ENCODE measurements at regions not wholly inside any gene's neighbourhood (a gene's known extent, or its start where the extent isn't known, plus 50 kb on each side); places are given as distances from the start of the nearest gene placed in this dataset.

GRCh38 chr21:43316156-43316845 lies 110.6 kb downstream of the SIK1 start:
- DNase-seq: no peak

- no peak for DNase-seq
These were observed 111.4 kb downstream of the SIK1 start for GRCh38 chr21:43315244-43316137.

- DNase-seq: no peak
These were observed 113.0 kb downstream of the SIK1 start for GRCh38 chr21:43313939-43314405.

GRCh38 chr21:43313221-43313938 lies 113.6 kb downstream of the SIK1 start:
- DNase-seq: peak; percentile 41

- peak; percentile 95 for DNase-seq
These were observed 114.2 kb downstream of the SIK1 start for GRCh38 chr21:43312751-43313169.

GRCh38 chr21:43312011-43312410 lies 114.9 kb downstream of the SIK1 start:
- peak; percentile 32 for DNase-seq

GRCh38 chr21:43311301-43311817 lies 115.6 kb downstream of the SIK1 start:
- DNase-seq: peak; percentile 78

- no peak for DNase-seq
These were observed 118.1 kb downstream of the SIK1 start for GRCh38 chr21:43308815-43309283.

- no peak for DNase-seq
These were observed 118.7 kb downstream of the SIK1 start for GRCh38 chr21:43308101-43308814.

GRCh38 chr21:43307677-43308070 lies 119.3 kb downstream of the SIK1 start:
- DNase-seq: no peak

GRCh38 chr21:43306911-43307676 lies 119.8 kb downstream of the SIK1 start:
- DNase-seq: no peak

- no peak for DNase-seq
These were observed 120.5 kb downstream of the SIK1 start for GRCh38 chr21:43306391-43306790.

GRCh38 chr21:43305811-43306311 lies 121.1 kb downstream of the SIK1 start:
- no peak for DNase-seq

GRCh38 chr21:43305336-43305665 lies 121.6 kb downstream of the SIK1 start:
- DNase-seq: no peak

- no peak for DNase-seq
These were observed 122.2 kb downstream of the SIK1 start for GRCh38 chr21:43304621-43305335.

- DNase-seq: no peak
These were observed 122.7 kb downstream of the SIK1 start for GRCh38 chr21:43304206-43304605.

- DNase-seq: peak; percentile 57
These were observed 123.4 kb downstream of the SIK1 start for GRCh38 chr21:43303275-43304178.

GRCh38 chr21:43302769-43303168 lies 124.2 kb downstream of the SIK1 start:
- DNase-seq: no peak

GRCh38 chr21:43302062-43302700 lies 124.8 kb downstream of the SIK1 start:
- no peak for DNase-seq
